HL-60 (cell line): ENCODE measurements at regions not wholly inside any gene's neighbourhood (a gene's known extent, or its start where the extent isn't known, plus 50 kb on each side); places are given as distances from the start of the nearest gene placed in this dataset.

Source experiments
- DNase-seq, 2 experiments: peaks; one replicate each; pipeline ENCODE4 v3.0.0-alpha.2; 2010 to 2020; ENCODE audit warnings: low read depth in 1 of 2, low spot score in 1 of 2
- H3K27ac ChIP-seq: fragments of 250-450 bp; sonication (Bioruptor Pico); replicated peaks from 2 replicates; pipeline ENCODE4 v1.5.1; 2020; ENCODE audit warnings: mild to moderate bottlenecking, moderate library complexity
- H3K27me3 ChIP-seq: fragments of 250-450 bp; sonication (Bioruptor Pico); 2 replicates; pipeline ENCODE4 v1.5.1; 2021; ENCODE audit warnings: mild to moderate bottlenecking, moderate library complexity; ENCODE audit not compliant: insufficient read depth, poor library complexity, severe bottlenecking
- H3K4me3 ChIP-seq: replicated peaks from 2 replicates; pipeline ENCODE4 v1.5.1; 2011; ENCODE audit warnings: mild to moderate bottlenecking, control low read depth, low read length; ENCODE audit not compliant: insufficient read depth
- CTCF ChIP-seq: IDR thresholded peaks from one replicate; pipeline ENCODE4 v1.5.1; 2011; ENCODE audit warnings: low read length, control low read depth, inconsistent platforms; ENCODE audit not compliant: insufficient read depth
- GABPA ChIP-seq: IDR thresholded peaks from 2 replicates; pipeline ENCODE4 v1.6.1; 2012; ENCODE audit warnings: low read depth
- POLR2AphosphoS5 ChIP-seq: IDR thresholded peaks from 2 replicates; pipeline ENCODE4 v1.6.1; 2012; ENCODE audit warnings: low read depth
- REST ChIP-seq: IDR thresholded peaks from 2 replicates; pipeline ENCODE4 v1.6.1; 2012; ENCODE audit warnings: low read depth; ENCODE audit not compliant: insufficient replicate concordance
- SPI1 ChIP-seq: IDR thresholded peaks from 2 replicates; pipeline ENCODE4 v1.6.1; 2012; ENCODE audit warnings: low read depth, mild to moderate bottlenecking, borderline replicate concordance

GRCh38 chr17:56708670-56709410 is 115.3 kb downstream of the NOG start:
- no peak for DNase-seq
- Histone ChIP-seq H3K27me3 (peaks cover 2% of the 10 kb centered on the region), H3K27ac (no peak overlapping the region), H3K4me3 (no peak overlapping the region)
- TF ChIP-seq CTCF (no peak), POLR2AphosphoS5 (no peak), SPI1 (no peak)

DNA sequence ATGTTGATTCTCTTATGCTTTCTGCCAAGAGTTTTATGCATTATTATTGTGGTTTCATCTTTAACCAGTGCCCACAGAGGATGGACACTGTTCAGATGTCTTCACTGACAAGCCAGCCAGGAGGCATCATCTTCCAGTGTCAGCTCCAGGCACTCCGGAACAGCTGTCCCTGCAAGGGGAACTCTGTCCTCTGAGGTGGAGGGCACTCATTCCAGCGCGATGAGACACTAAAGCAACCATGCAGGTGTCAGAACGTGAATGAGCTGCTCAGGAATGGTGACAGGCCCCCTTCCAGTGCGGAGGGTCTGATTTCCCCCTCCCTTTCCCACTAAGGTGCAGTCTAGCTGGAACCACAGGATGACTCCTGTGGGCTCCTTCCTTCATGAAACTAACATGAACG is 117.5 kb downstream of the NOG start:
- DNase-seq, result no peak
- H3K27me3 ChIP-seq, result peaks cover 2% of the 10 kb centered on the region
- TF ChIP-seq POLR2AphosphoS5, result no peak
- TF ChIP-seq GABPA, result no peak
- no peak for TF ChIP-seq SPI1
- TF ChIP-seq CTCF, result no peak
- TF ChIP-seq REST, result no peak
- no peak overlapping the region for H3K4me3 ChIP-seq
- H3K27ac ChIP-seq, result no peak overlapping the region

GRCh38 chr17:56715613-56716357 is 117.9 kb downstream of the C17orf67 start:
- peak; percentile 74 for TF ChIP-seq CTCF
- no peak for TF ChIP-seq POLR2AphosphoS5
- TF ChIP-seq SPI1, result peak; percentile 75
- no peak overlapping the region for H3K4me3 ChIP-seq
- no peaks in the 10 kb centered on the region for H3K27me3 ChIP-seq
- H3K27ac ChIP-seq, result 0 out of 2 replicates have a peak overlapping the region, but pooled peaks have one; percentile 3
- peak; percentile 82 to 95 for DNase-seq

- TF ChIP-seq POLR2AphosphoS5, result no peak
- no peak for TF ChIP-seq REST
- TF ChIP-seq CTCF, result no peak
- DNase-seq, result no peak
- H3K27ac ChIP-seq, result no peak overlapping the region
Measured at GRCh38 chr17:56717471-56717870, 116.2 kb downstream of the C17orf67 start.

More at GRCh38 chr17:56717471-56717870, 116.2 kb downstream of the C17orf67 start:
- no peaks in the 10 kb centered on the region for H3K27me3 ChIP-seq
- H3K4me3 ChIP-seq, result no peak overlapping the region
